ENCODE measurements at regions not wholly inside any gene's neighbourhood (a gene's known extent, or its start where the extent isn't known, plus 50 kb on each side); places are given as distances from the start of the nearest gene placed in this dataset.
A peak's percentile ranks its signal among the peaks of the same experiment; 100 is the strongest.
"Not testable (repeated sequence)": the region's sequence is repeated elsewhere in the genome, so short reads cannot be mapped to it uniquely, and the experiment has no call there.

DNA sequence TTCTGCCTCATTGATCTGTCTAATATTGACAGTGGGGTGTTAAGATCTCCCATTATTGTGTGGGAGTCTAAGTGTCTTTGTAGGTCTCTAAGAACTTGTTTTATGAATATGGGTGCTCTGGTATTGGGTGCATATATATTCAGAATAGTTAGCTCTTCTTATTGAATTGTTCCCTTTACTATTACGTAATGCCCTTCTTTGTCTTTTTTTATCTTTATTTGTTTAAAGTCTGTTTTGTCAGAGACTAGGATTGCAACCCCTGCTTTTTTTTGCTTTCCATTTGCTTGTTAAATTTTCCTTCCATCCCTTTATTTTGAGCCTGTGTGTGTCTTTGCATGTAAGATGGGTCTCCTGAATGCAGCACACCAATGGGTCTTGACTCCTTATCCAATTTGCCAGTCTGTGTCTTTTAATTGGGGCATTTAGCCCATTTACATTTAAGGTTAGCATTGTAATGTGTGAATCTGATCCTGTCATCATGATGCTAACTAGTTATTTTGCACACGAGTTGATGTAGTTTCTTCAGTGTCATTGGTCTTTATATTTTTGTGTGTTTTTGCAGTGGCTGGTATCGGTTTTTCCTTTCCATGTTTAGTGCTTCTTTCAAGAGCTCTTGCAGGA is 1126.0 kb upstream of the TMEM132C start:
- H3K4me1 ChIP-seq (ENCODE audit: control extremely low read depth in 1 of 4, control insufficient read depth in 4 of 4, insufficient read depth in 4 of 4, low read length in 3 of 4); POLR2A ChIA-PET; H3K36me3 ChIP-seq (ENCODE audit: control insufficient read depth in 4 of 4, insufficient read depth in 4 of 4, low read length in 3 of 4); H3K27ac ChIP-seq (ENCODE audit: insufficient read depth in 1 of 2, low read depth in 1 of 2, low read length in 2 of 2, poor library complexity in 1 of 2, severe bottlenecking in 2 of 2); CTCF ChIA-PET; H3K4me3 ChIP-seq (ENCODE audit: control insufficient read depth in 1 of 7, extremely low read depth in 1 of 7, insufficient read depth in 4 of 7, low read depth in 2 of 7, low read length in 6 of 7); DNase-seq; H3K27me3 ChIP-seq (replicated peaks in 2 of 5; ENCODE audit: control insufficient read depth in 4 of 5, insufficient read depth in 5 of 5, low read length in 4 of 5): not testable (repeated sequence)
- WGBS (ENCODE audit: insufficient coverage), result 100% methylated on average over 1 of the region's 3 CpGs
- H3K9me3 ChIP-seq (ENCODE audit: control extremely low read depth in 1 of 5, control insufficient read depth in 4 of 5, insufficient read depth in 2 of 5, low read depth in 1 of 5, low read length in 4 of 5), result peaks cover 0 to 15% (median 0%) of the 10 kb centered on the region in 5 experiments

DNA sequence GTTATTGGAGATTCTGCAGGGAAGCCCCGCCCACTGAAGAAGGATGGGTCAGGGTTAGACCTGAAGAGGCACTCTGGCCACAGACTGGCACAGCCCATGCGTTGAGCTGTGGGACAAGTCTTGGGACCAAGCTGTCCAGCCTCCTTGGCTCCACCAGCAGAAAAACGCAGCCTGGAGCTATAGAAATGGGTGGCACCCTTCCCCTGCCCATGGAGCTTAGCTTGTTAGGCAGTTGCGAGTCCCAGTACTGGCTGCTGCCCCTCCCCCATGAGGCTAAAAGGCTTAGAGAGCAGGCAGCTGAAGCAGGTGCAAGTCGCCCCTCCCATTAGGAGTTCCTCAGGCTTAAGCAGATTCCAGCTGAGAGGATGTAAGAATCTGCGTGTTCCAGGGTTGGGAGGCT is 1124.0 kb upstream of the TMEM132C start:
- Histone ChIP-seq H3K4me3 (ENCODE audit: control insufficient read depth in 1 of 7, extremely low read depth in 1 of 7, insufficient read depth in 4 of 7, low read depth in 2 of 7, low read length in 6 of 7) (no peak overlapping the region), H3K27me3 (replicated peaks in 2 of 5; ENCODE audit: control insufficient read depth in 4 of 5, insufficient read depth in 5 of 5, low read length in 4 of 5) (peaks cover 0 to 3% (median 0%) of the 10 kb centered on the region in 5 experiments), H3K9me3 (ENCODE audit: control extremely low read depth in 1 of 5, control insufficient read depth in 4 of 5, insufficient read depth in 2 of 5, low read depth in 1 of 5, low read length in 4 of 5) (peaks cover 0 to 17% (median 2%) of the 10 kb centered on the region in 5 experiments), H3K36me3 (ENCODE audit: control insufficient read depth in 4 of 4, insufficient read depth in 4 of 4, low read length in 3 of 4) (no peaks in the 10 kb centered on the region), H3K27ac (ENCODE audit: insufficient read depth in 1 of 2, low read depth in 1 of 2, low read length in 2 of 2, poor library complexity in 1 of 2, severe bottlenecking in 2 of 2) (no peak overlapping the region), H3K4me1 (ENCODE audit: control extremely low read depth in 1 of 4, control insufficient read depth in 4 of 4, insufficient read depth in 4 of 4, low read length in 3 of 4) (peaks cover 0 to 12% (median 6%) of the 10 kb centered on the region in 4 experiments)
- POLR2A ChIA-PET, result no interaction called here
- CTCF ChIA-PET, result no interaction called here
- no peak for DNase-seq
- 94% methylated on average over 6 of the region's 6 CpGs for WGBS (ENCODE audit: insufficient coverage)

DNA sequence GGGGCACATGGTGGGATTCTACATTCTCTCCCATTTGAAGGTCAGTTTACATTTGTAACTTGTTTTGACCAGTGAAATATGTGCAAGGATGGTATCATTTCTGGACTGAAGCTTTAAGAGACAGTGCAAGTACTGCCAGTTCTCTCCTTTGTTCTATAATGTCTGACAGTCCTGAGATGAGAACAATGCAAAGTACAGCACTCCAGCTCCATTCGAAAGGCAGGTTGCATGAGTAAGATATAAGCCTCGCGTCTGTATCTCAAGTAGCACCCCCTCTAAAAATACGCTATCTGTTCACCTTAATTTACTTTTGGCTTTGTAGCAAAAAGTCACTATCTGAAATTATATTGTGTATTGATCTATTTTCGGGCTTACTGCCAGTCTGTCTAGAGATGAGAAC is 1122.2 kb upstream of the TMEM132C start:
- no peak overlapping the region for H3K4me3 ChIP-seq (ENCODE audit: control insufficient read depth in 1 of 7, extremely low read depth in 1 of 7, insufficient read depth in 4 of 7, low read depth in 2 of 7, low read length in 6 of 7)
- H3K27me3 ChIP-seq (replicated peaks in 2 of 5; ENCODE audit: control insufficient read depth in 4 of 5, insufficient read depth in 5 of 5, low read length in 4 of 5), result peaks cover 0 to 3% (median 0%) of the 10 kb centered on the region in 5 experiments
- CTCF ChIA-PET, result no interaction called here
- DNase-seq, result no peak
- peaks cover 0 to 22% (median 2%) of the 10 kb centered on the region in 5 experiments for H3K9me3 ChIP-seq (ENCODE audit: control extremely low read depth in 1 of 5, control insufficient read depth in 4 of 5, insufficient read depth in 2 of 5, low read depth in 1 of 5, low read length in 4 of 5)
- no peaks in the 10 kb centered on the region for H3K36me3 ChIP-seq (ENCODE audit: control insufficient read depth in 4 of 4, insufficient read depth in 4 of 4, low read length in 3 of 4)
- POLR2A ChIA-PET, result no interaction called here
- H3K27ac ChIP-seq (ENCODE audit: insufficient read depth in 1 of 2, low read depth in 1 of 2, low read length in 2 of 2, poor library complexity in 1 of 2, severe bottlenecking in 2 of 2), result no peak overlapping the region
- peaks cover 0 to 12% (median 6%) of the 10 kb centered on the region in 4 experiments for H3K4me1 ChIP-seq (ENCODE audit: control extremely low read depth in 1 of 4, control insufficient read depth in 4 of 4, insufficient read depth in 4 of 4, low read length in 3 of 4)
- no CpG with 5 or more reads among the region's 5 CpGs for WGBS (ENCODE audit: insufficient coverage)

DNA sequence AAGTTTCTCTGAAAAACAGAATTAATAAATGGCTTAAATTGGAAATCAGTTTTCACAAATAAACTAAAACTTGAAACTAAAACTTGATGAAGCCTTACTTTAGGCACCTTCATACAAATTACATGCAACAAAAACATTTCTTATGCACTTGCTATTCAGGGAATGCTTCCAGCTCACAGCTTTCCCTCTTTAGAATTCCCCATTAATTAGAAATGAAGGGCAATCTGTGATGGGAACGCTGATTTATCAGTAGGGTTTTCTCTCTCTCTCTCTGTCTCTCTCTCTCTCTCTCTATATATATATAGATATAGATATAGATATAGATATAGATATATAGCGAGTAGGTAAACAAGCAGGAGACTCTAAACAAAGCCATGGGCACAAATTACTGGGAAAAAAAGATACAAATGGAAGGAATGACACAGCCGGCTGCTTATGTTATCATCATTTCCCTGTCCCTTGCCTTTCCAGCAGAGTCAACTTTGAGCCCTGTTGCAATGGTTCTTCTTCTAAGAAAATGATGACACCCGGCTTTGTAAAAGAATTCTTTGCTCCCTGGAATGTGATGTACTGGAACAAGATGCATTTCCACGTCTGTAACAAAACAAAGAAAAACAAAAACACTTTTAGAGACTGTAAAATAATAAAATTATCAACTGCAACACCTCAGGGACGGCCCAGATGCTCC is 1121.6 kb upstream of the TMEM132C start:
- 76% methylated on average over 3 of the region's 6 CpGs for WGBS (ENCODE audit: insufficient coverage)
- peaks cover 0 to 12% (median 6%) of the 10 kb centered on the region in 4 experiments for H3K4me1 ChIP-seq (ENCODE audit: control extremely low read depth in 1 of 4, control insufficient read depth in 4 of 4, insufficient read depth in 4 of 4, low read length in 3 of 4)
- no peak for DNase-seq
- peak overlapping the region in 1 of 2 experiments; percentile 25 for H3K27ac ChIP-seq (ENCODE audit: insufficient read depth in 1 of 2, low read depth in 1 of 2, low read length in 2 of 2, poor library complexity in 1 of 2, severe bottlenecking in 2 of 2)
- POLR2A ChIA-PET, result no interaction called here
- peaks cover 0 to 19% (median 2%) of the 10 kb centered on the region in 5 experiments for H3K9me3 ChIP-seq (ENCODE audit: control extremely low read depth in 1 of 5, control insufficient read depth in 4 of 5, insufficient read depth in 2 of 5, low read depth in 1 of 5, low read length in 4 of 5)
- H3K36me3 ChIP-seq (ENCODE audit: control insufficient read depth in 4 of 4, insufficient read depth in 4 of 4, low read length in 3 of 4), result no peaks in the 10 kb centered on the region
- H3K4me3 ChIP-seq (ENCODE audit: control insufficient read depth in 1 of 7, extremely low read depth in 1 of 7, insufficient read depth in 4 of 7, low read depth in 2 of 7, low read length in 6 of 7), result peak overlapping the region in 6 of 7 experiments; percentile 16 to 76 (median 60)
- CTCF ChIA-PET, result no interaction called here
- peaks cover 0 to 3% (median 0%) of the 10 kb centered on the region in 5 experiments for H3K27me3 ChIP-seq (replicated peaks in 2 of 5; ENCODE audit: control insufficient read depth in 4 of 5, insufficient read depth in 5 of 5, low read length in 4 of 5)

DNA sequence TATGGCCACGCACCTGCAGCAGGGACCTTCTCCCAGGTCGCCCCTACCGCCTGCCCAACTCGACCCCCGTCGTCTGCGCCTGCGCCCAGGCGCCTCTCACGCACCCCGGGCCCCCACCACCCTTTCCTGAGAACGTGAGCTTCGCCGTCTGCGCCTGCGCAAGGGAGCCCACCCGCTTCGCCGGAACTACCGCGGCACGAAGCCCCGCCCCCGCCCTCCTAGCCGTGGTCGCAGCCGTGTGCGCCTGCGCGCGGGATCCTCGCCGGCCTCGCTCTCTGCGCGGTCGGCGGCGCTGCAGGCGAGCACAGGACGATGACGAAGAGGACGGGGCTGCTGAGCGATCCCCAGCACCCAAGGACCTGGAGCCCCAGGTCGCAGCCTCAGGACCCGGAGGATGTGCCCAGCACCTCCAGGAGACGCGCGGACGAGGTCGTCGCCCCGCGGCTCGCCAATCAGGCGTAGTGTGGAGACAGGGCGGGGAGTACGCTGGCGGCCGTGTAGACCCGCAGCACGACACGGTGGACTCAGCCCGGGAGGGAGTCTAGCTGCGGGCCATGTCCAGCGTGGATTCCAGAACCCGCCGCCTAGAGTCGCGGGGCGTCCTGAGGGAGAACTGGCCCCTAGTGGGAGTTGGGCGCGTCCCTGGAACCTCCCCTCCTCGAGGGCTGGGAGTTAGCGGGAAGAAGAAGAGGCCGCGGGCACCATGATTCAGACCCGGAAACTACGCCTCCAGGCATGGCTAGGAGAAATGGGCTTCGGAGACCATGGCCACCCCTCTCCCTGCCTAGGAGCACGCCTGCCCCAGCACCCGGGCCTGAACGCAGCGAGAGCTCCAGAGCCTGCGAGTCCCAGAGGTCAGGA is 1120.8 kb upstream of the TMEM132C start:
- peak; percentile 69 to 87 (median 87) for DNase-seq
- Histone ChIP-seq H3K27ac (ENCODE audit: insufficient read depth in 1 of 2, low read depth in 1 of 2, low read length in 2 of 2, poor library complexity in 1 of 2, severe bottlenecking in 2 of 2) (peak overlapping the region in 1 of 2 experiments; percentile 61), H3K27me3 (replicated peaks in 2 of 5; ENCODE audit: control insufficient read depth in 4 of 5, insufficient read depth in 5 of 5, low read length in 4 of 5) (peaks cover 0 to 3% (median 0%) of the 10 kb centered on the region in 5 experiments), H3K9me3 (ENCODE audit: control extremely low read depth in 1 of 5, control insufficient read depth in 4 of 5, insufficient read depth in 2 of 5, low read depth in 1 of 5, low read length in 4 of 5) (peaks cover 0 to 19% (median 2%) of the 10 kb centered on the region in 5 experiments), H3K4me3 (ENCODE audit: control insufficient read depth in 1 of 7, extremely low read depth in 1 of 7, insufficient read depth in 4 of 7, low read depth in 2 of 7, low read length in 6 of 7) (peak overlapping the region; percentile 16 to 76 (median 55)), H3K36me3 (ENCODE audit: control insufficient read depth in 4 of 4, insufficient read depth in 4 of 4, low read length in 3 of 4) (no peaks in the 10 kb centered on the region), H3K4me1 (ENCODE audit: control extremely low read depth in 1 of 4, control insufficient read depth in 4 of 4, insufficient read depth in 4 of 4, low read length in 3 of 4) (peaks cover 0 to 12% (median 6%) of the 10 kb centered on the region in 4 experiments)
- 23% methylated on average over 64 of the region's 85 CpGs for WGBS (ENCODE audit: insufficient coverage)
- CTCF ChIA-PET, result no interaction called here
- POLR2A ChIA-PET, result no interaction called here

DNA sequence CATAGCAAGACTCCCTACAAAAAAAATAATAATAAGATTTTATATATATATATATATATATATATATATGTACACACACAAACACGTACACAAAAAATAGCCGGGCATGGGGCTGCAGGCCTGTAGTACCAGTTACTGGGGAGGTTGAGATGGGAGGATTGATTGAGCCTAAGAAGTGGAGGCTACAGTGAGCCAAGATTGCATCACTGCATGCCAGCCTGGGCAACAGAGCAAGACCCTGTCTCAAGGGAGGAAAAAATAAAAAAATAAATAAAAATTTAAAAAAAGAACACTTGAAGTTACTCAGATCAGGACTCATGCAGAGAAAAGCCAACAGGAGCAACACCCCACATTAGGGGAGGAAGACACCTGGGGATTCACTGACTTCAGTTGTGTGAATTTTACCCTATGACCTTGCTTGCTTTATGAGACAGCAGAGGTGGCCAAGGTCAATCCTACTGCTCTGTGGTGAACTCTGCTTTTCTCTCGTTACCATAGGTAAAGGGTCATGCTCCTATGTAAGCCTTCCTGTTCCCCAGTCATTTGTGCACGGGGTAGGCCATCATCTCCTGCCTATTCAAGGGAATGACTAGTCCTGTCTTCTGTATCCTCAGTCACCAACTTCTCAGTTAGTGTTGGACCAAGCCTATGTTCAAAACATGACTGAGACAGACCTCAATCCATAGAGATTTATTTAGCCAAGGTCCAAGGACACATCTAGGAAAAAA is 1119.8 kb upstream of the TMEM132C start:
- H3K36me3 ChIP-seq (ENCODE audit: control insufficient read depth in 4 of 4, insufficient read depth in 4 of 4, low read length in 3 of 4), result no peaks in the 10 kb centered on the region
- ChIA-PET POLR2A (no interaction called here), CTCF (no interaction called here)
- WGBS (ENCODE audit: insufficient coverage), result 96% methylated on average over 3 of the region's 4 CpGs
- H3K9me3 ChIP-seq (ENCODE audit: control extremely low read depth in 1 of 5, control insufficient read depth in 4 of 5, insufficient read depth in 2 of 5, low read depth in 1 of 5, low read length in 4 of 5), result peaks cover 0 to 17% (median 2%) of the 10 kb centered on the region in 5 experiments
- no peak for DNase-seq
- peak overlapping the region in 1 of 2 experiments; percentile 61 for H3K27ac ChIP-seq (ENCODE audit: insufficient read depth in 1 of 2, low read depth in 1 of 2, low read length in 2 of 2, poor library complexity in 1 of 2, severe bottlenecking in 2 of 2)
- peaks cover 0 to 3% (median 0%) of the 10 kb centered on the region in 5 experiments for H3K27me3 ChIP-seq (replicated peaks in 2 of 5; ENCODE audit: control insufficient read depth in 4 of 5, insufficient read depth in 5 of 5, low read length in 4 of 5)
- H3K4me3 ChIP-seq (ENCODE audit: control insufficient read depth in 1 of 7, extremely low read depth in 1 of 7, insufficient read depth in 4 of 7, low read depth in 2 of 7, low read length in 6 of 7), result no peak overlapping the region
- peaks cover 0 to 12% (median 6%) of the 10 kb centered on the region in 4 experiments for H3K4me1 ChIP-seq (ENCODE audit: control extremely low read depth in 1 of 4, control insufficient read depth in 4 of 4, insufficient read depth in 4 of 4, low read length in 3 of 4)

Data from common myeloid progenitor, CD34-positive (primary cell).